ENCODE measurements at regions not wholly inside any gene's neighbourhood (a gene's known extent, or its start where the extent isn't known, plus 50 kb on each side); places are given as distances from the start of the nearest gene placed in this dataset.

GRCh38 chr3:66856533-66856932 lies 141.6 kb upstream of the KBTBD8 start:
- Histone ChIP-seq H3K36me3 (ENCODE audit: control insufficient read depth, insufficient read depth, low read length) (no peaks in the 10 kb centered on the region), H3K4me1 (ENCODE audit: control insufficient read depth, insufficient read depth, low read length) (peaks cover 19% of the 10 kb centered on the region), H3K27me3 (ENCODE audit: control insufficient read depth, insufficient read depth, low read length) (no peaks in the 10 kb centered on the region), H3K4me3 (ENCODE audit: low read depth, low read length) (no peak overlapping the region), H3K27ac (ENCODE audit: low read depth, low read length) (no peak overlapping the region), H3K9me3 (ENCODE audit: control insufficient read depth, insufficient read depth, low read length) (no peaks in the 10 kb centered on the region), H3K9ac (ENCODE audit: low read depth, low read length) (no peak overlapping the region)

GRCh38 chr3:66858656-66859381 lies 139.3 kb upstream of the KBTBD8 start:
- Histone ChIP-seq H3K9me3 (ENCODE audit: control insufficient read depth, insufficient read depth, low read length) (no peaks in the 10 kb centered on the region), H3K36me3 (ENCODE audit: control insufficient read depth, insufficient read depth, low read length) (no peaks in the 10 kb centered on the region), H3K4me3 (ENCODE audit: low read depth, low read length) (0 out of 2 replicates have a peak overlapping the region, but pooled peaks have one; percentile 7), H3K27me3 (ENCODE audit: control insufficient read depth, insufficient read depth, low read length) (no peaks in the 10 kb centered on the region), H3K4me1 (ENCODE audit: control insufficient read depth, insufficient read depth, low read length) (peaks cover 18% of the 10 kb centered on the region), H3K9ac (ENCODE audit: low read depth, low read length) (no peak overlapping the region), H3K27ac (ENCODE audit: low read depth, low read length) (no peak overlapping the region)

GRCh38 chr3:66860771-66861170 lies 137.3 kb upstream of the KBTBD8 start:
- H3K27me3 ChIP-seq (ENCODE audit: control insufficient read depth, insufficient read depth, low read length), result no peaks in the 10 kb centered on the region
- H3K4me3 ChIP-seq (ENCODE audit: low read depth, low read length), result no peak overlapping the region
- H3K9ac ChIP-seq (ENCODE audit: low read depth, low read length), result no peak overlapping the region

GRCh38 chr3:66863205-66864111 lies 134.6 kb upstream of the KBTBD8 start:
- Histone ChIP-seq H3K27me3 (ENCODE audit: control insufficient read depth, insufficient read depth, low read length) (no peaks in the 10 kb centered on the region), H3K36me3 (ENCODE audit: control insufficient read depth, insufficient read depth, low read length) (no peaks in the 10 kb centered on the region), H3K9ac (ENCODE audit: low read depth, low read length) (no peak overlapping the region), H3K4me3 (ENCODE audit: low read depth, low read length) (no peak overlapping the region), H3K9me3 (ENCODE audit: control insufficient read depth, insufficient read depth, low read length) (no peaks in the 10 kb centered on the region), H3K27ac (ENCODE audit: low read depth, low read length) (no peak overlapping the region), H3K4me1 (ENCODE audit: control insufficient read depth, insufficient read depth, low read length) (peaks cover 6% of the 10 kb centered on the region)

More at GRCh38 chr3:66860771-66861170, 137.3 kb upstream of the KBTBD8 start:
- Histone ChIP-seq H3K27ac (ENCODE audit: low read depth, low read length) (no peak overlapping the region), H3K36me3 (ENCODE audit: control insufficient read depth, insufficient read depth, low read length) (no peaks in the 10 kb centered on the region), H3K4me1 (ENCODE audit: control insufficient read depth, insufficient read depth, low read length) (peaks cover 6% of the 10 kb centered on the region), H3K9me3 (ENCODE audit: control insufficient read depth, insufficient read depth, low read length) (no peaks in the 10 kb centered on the region)

- H3K9me3 ChIP-seq (ENCODE audit: control insufficient read depth, insufficient read depth, low read length), result no peaks in the 10 kb centered on the region
- peaks cover 9% of the 10 kb centered on the region for H3K4me1 ChIP-seq (ENCODE audit: control insufficient read depth, insufficient read depth, low read length)
- H3K36me3 ChIP-seq (ENCODE audit: control insufficient read depth, insufficient read depth, low read length), result no peaks in the 10 kb centered on the region
- no peak overlapping the region for H3K27ac ChIP-seq (ENCODE audit: low read depth, low read length)
- H3K27me3 ChIP-seq (ENCODE audit: control insufficient read depth, insufficient read depth, low read length), result no peaks in the 10 kb centered on the region
- H3K9ac ChIP-seq (ENCODE audit: low read depth, low read length), result no peak overlapping the region
- H3K4me3 ChIP-seq (ENCODE audit: low read depth, low read length), result no peak overlapping the region
These were observed 113.4 kb upstream of the KBTBD8 start for GRCh38 chr3:66884659-66885058.

GRCh38 chr3:66885326-66886000 lies 112.6 kb upstream of the KBTBD8 start:
- no peaks in the 10 kb centered on the region for H3K9me3 ChIP-seq (ENCODE audit: control insufficient read depth, insufficient read depth, low read length)
- H3K4me1 ChIP-seq (ENCODE audit: control insufficient read depth, insufficient read depth, low read length), result peaks cover 9% of the 10 kb centered on the region
- H3K36me3 ChIP-seq (ENCODE audit: control insufficient read depth, insufficient read depth, low read length), result no peaks in the 10 kb centered on the region
- H3K27ac ChIP-seq (ENCODE audit: low read depth, low read length), result peak overlapping the region; percentile 62
- no peak overlapping the region for H3K4me3 ChIP-seq (ENCODE audit: low read depth, low read length)
- no peak overlapping the region for H3K9ac ChIP-seq (ENCODE audit: low read depth, low read length)
- H3K27me3 ChIP-seq (ENCODE audit: control insufficient read depth, insufficient read depth, low read length), result no peaks in the 10 kb centered on the region

- Histone ChIP-seq H3K27me3 (ENCODE audit: control insufficient read depth, insufficient read depth, low read length) (no peaks in the 10 kb centered on the region), H3K4me1 (ENCODE audit: control insufficient read depth, insufficient read depth, low read length) (peaks cover 8% of the 10 kb centered on the region), H3K4me3 (ENCODE audit: low read depth, low read length) (no peak overlapping the region), H3K36me3 (ENCODE audit: control insufficient read depth, insufficient read depth, low read length) (no peaks in the 10 kb centered on the region), H3K27ac (ENCODE audit: low read depth, low read length) (no peak overlapping the region), H3K9ac (ENCODE audit: low read depth, low read length) (no peak overlapping the region), H3K9me3 (ENCODE audit: control insufficient read depth, insufficient read depth, low read length) (no peaks in the 10 kb centered on the region)
These were observed 108.2 kb upstream of the KBTBD8 start for GRCh38 chr3:66889750-66890494.

GRCh38 chr3:66898155-66898554 lies 100.0 kb upstream of the KBTBD8 start:
- peaks cover 3% of the 10 kb centered on the region; the same call in 1 of the 2 replicates for H3K9me3 ChIP-seq (ENCODE audit: control insufficient read depth, insufficient read depth, low read length)
- H3K4me3 ChIP-seq (ENCODE audit: low read depth, low read length), result no peak overlapping the region
- no peaks in the 10 kb centered on the region for H3K36me3 ChIP-seq (ENCODE audit: control insufficient read depth, insufficient read depth, low read length)

GRCh38 chr3:66904336-66904735 lies 93.8 kb upstream of the KBTBD8 start:
- H3K9ac ChIP-seq (ENCODE audit: low read depth, low read length), result no peak overlapping the region
- no peak overlapping the region for H3K4me3 ChIP-seq (ENCODE audit: low read depth, low read length)
- no peaks in the 10 kb centered on the region for H3K36me3 ChIP-seq (ENCODE audit: control insufficient read depth, insufficient read depth, low read length)
- no peaks in the 10 kb centered on the region for H3K9me3 ChIP-seq (ENCODE audit: control insufficient read depth, insufficient read depth, low read length)
- H3K27me3 ChIP-seq (ENCODE audit: control insufficient read depth, insufficient read depth, low read length), result no peaks in the 10 kb centered on the region
- H3K27ac ChIP-seq (ENCODE audit: low read depth, low read length), result no peak overlapping the region
- H3K4me1 ChIP-seq (ENCODE audit: control insufficient read depth, insufficient read depth, low read length), result no peaks in the 10 kb centered on the region

More at GRCh38 chr3:66898155-66898554, 100.0 kb upstream of the KBTBD8 start:
- Histone ChIP-seq H3K27me3 (ENCODE audit: control insufficient read depth, insufficient read depth, low read length) (no peaks in the 10 kb centered on the region), H3K27ac (ENCODE audit: low read depth, low read length) (no peak overlapping the region), H3K4me1 (ENCODE audit: control insufficient read depth, insufficient read depth, low read length) (no peaks in the 10 kb centered on the region), H3K9ac (ENCODE audit: low read depth, low read length) (no peak overlapping the region)

GRCh38 chr3:66904831-66905493 lies 93.1 kb upstream of the KBTBD8 start:
- Histone ChIP-seq H3K27me3 (ENCODE audit: control insufficient read depth, insufficient read depth, low read length) (no peaks in the 10 kb centered on the region), H3K4me3 (ENCODE audit: low read depth, low read length) (no peak overlapping the region), H3K9me3 (ENCODE audit: control insufficient read depth, insufficient read depth, low read length) (no peaks in the 10 kb centered on the region), H3K27ac (ENCODE audit: low read depth, low read length) (no peak overlapping the region), H3K9ac (ENCODE audit: low read depth, low read length) (no peak overlapping the region), H3K4me1 (ENCODE audit: control insufficient read depth, insufficient read depth, low read length) (no peaks in the 10 kb centered on the region), H3K36me3 (ENCODE audit: control insufficient read depth, insufficient read depth, low read length) (no peaks in the 10 kb centered on the region)

All from HUES48 (cell line).